GM12801 (cell line): ENCODE measurements at regions not wholly inside any gene's neighbourhood (a gene's known extent, or its start where the extent isn't known, plus 50 kb on each side); places are given as distances from the start of the nearest gene placed in this dataset.

Experiments used
- CTCF ChIP-seq: IDR thresholded peaks from one replicate; pipeline ENCODE4 v1.5.1; 2011; ENCODE audit warnings: control low read depth; ENCODE audit not compliant: insufficient read length; ENCODE audit errors: extremely low read depth

DNA sequence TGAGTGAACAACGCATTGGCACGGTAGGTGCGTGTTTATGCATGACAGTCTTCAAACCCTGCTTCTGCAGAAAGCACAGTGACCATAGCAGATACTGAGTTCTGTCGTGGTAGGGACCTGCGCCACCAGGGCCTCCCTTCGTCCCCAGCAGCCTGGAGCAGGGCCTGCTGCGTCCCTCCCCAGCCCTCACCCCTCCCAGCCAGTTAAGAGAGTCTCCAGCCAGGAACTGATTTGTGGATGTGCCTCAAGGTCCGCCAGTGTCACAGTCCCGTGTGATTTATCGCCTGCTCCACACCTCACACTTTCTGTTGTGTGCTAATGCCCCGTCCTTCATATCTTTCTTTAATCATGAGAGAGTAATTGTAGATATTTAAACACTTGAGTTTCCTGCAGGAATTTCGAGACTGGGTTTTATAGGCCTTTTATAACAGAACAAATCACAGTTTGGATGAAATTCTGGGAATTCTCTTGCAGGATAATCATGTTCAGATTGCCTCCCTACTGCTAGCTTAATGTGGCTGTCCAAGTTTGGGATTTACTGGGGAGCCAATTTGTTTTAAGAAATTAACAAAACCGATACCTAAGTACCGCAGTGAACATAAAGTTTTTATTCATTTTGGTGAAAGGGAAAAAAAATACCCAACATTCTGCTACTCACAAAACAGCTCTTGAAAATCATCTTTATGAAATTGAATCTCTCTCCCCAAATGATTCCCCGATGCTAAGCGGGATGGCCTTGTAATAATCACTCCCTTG, 438.6 kb downstream of the TSHZ3 start:
- no peak for TF ChIP-seq CTCF

DNA sequence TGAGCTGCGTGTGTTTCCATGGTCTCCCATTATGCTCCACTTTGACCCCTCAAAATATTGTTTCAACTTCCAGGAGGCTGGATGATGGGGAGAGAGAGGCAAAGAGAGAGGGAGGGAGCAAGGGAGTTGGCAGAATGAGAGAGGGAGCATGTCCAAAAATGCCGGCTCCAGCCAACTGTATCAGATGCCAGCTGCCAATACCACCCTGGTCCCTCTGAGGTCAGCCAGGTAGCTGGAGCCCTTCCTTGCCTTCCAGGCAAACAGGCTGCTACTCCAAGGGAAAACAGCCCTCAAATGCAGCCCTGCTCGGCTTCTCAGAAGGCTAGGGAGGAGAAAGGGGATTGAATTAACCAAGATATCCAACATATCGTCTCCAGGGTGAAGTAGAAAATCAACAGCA, 440.0 kb downstream of the TSHZ3 start:
- TF ChIP-seq CTCF: no peak

DNA sequence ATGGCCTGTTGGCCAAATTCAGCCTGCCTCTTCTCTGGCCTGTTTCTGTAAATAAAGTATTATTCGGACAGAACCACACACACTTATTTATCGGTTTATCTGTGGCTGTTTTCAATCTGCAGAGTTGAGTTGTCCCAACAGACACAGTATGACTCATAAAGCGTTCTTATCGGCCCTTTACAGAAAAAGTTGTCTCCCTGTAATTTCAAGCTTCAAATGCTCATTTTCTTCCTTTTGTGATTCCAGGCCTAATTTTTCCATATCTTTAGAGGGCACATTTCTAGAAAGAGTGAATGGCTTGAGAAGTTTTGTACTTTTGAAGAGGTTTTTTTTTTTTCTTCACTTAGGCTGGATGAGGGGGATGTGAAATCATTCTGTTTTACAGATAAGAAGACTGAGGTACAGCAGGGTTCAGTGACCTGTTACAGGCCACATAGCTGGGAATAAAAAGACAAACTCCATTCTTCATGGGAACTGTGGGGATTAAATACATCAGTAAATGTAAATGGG, 440.9 kb downstream of the TSHZ3 start:
- TF ChIP-seq CTCF: no peak

- TF ChIP-seq CTCF: no peak
These were observed 442.4 kb downstream of the TSHZ3 start for GRCh38 chr19:30906871-30907270.

DNA sequence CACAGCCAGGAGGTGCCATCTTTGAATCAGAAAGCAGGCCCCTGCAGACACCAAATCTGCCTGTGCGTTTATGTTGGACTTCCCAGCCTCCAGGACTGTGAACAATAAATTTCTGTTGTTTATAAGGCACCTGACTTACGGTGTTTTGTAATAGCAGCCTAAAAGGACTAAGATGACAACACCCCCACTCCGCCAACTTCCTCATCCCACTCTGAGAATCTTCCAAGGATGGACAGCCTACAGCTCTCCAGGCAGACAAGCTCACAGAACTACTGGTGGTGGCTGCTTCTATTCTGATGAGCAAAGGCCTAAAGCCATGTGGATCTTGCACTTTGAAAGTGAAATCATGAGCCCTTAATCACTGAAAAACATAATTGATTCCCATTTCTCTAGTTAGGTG, 449.2 kb downstream of the TSHZ3 start:
- no peak for TF ChIP-seq CTCF

GRCh38 chr19:30898353-30899103, 450.7 kb downstream of the TSHZ3 start:
- TF ChIP-seq CTCF: no peak

GRCh38 chr19:30897553-30897952, 451.7 kb downstream of the TSHZ3 start:
- TF ChIP-seq CTCF: no peak
